ENCODE measurements at regions not wholly inside any gene's neighbourhood (a gene's known extent, or its start where the extent isn't known, plus 50 kb on each side); places are given as distances from the start of the nearest gene placed in this dataset.

- no peak overlapping the region for H3K4me3 ChIP-seq
- ATAC-seq (no peak), DNase-seq (ENCODE audit: low spot score) (no peak)
- H3K9me2 ChIP-seq (ENCODE audit: insufficient read depth), result no peaks in the 10 kb centered on the region
- no peak overlapping the region for H2AFZ ChIP-seq
- no peaks in the 10 kb centered on the region for H3K36me3 ChIP-seq (ENCODE audit: insufficient read depth)
- H3K4me1 Mint-ChIP-seq, result peaks cover 6% of the 10 kb centered on the region
- no peak overlapping the region for H3K27ac Mint-ChIP-seq
- no peaks in the 10 kb centered on the region for H3K79me2 ChIP-seq (replicated peaks; ENCODE audit: insufficient read depth)
- H3K4me2 ChIP-seq, result no peak overlapping the region
- H3K4me1 ChIP-seq (ENCODE audit: insufficient read depth), result no peaks in the 10 kb centered on the region
- H4K20me1 ChIP-seq (replicated peaks; ENCODE audit: insufficient read depth), result no peaks in the 10 kb centered on the region
- TF ChIP-seq STAT1 (IDR thresholded peaks at IDR 0.05; ENCODE audit: unreplicated experiment) (no peak), EZH2 (IDR thresholded peaks at IDR 0.05; ENCODE audit: low read depth, unreplicated experiment) (no peak), JUNB (IDR thresholded peaks at IDR 0.05; ENCODE audit: unreplicated experiment) (no peak), ZNF331 (CRISPR knock-in tag; IDR thresholded peaks at IDR 0.05; ENCODE audit: low read depth) (no peak), EZH2phosphoT487 (IDR thresholded peaks at IDR 0.05; ENCODE audit: unreplicated experiment) (no peak), POLR2AphosphoS5 (IDR thresholded peaks at IDR 0.05; ENCODE audit: low read depth) (no peak), CREB1 (CRISPR knock-in tag; IDR thresholded peaks at IDR 0.05; ENCODE audit: low read depth) (no peak), ZNF114 (CRISPR knock-in tag; IDR thresholded peaks at IDR 0.05) (no peak), NANOG (IDR thresholded peaks at IDR 0.05; ENCODE audit: borderline replicate concordance) (no peak), REST (IDR thresholded peaks at IDR 0.05; ENCODE audit: unreplicated experiment) (no peak)
- TF ChIP-seq, protein P1, sequence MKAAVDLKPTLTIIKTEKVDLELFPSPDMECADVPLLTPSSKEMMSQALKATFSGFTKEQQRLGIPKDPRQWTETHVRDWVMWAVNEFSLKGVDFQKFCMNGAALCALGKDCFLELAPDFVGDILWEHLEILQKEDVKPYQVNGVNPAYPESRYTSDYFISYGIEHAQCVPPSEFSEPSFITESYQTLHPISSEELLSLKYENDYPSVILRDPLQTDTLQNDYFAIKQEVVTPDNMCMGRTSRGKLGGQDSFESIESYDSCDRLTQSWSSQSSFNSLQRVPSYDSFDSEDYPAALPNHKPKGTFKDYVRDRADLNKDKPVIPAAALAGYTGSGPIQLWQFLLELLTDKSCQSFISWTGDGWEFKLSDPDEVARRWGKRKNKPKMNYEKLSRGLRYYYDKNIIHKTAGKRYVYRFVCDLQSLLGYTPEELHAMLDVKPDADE (IDR thresholded peaks at IDR 0.05), result no peak
- TF ChIP-seq, protein P2, sequence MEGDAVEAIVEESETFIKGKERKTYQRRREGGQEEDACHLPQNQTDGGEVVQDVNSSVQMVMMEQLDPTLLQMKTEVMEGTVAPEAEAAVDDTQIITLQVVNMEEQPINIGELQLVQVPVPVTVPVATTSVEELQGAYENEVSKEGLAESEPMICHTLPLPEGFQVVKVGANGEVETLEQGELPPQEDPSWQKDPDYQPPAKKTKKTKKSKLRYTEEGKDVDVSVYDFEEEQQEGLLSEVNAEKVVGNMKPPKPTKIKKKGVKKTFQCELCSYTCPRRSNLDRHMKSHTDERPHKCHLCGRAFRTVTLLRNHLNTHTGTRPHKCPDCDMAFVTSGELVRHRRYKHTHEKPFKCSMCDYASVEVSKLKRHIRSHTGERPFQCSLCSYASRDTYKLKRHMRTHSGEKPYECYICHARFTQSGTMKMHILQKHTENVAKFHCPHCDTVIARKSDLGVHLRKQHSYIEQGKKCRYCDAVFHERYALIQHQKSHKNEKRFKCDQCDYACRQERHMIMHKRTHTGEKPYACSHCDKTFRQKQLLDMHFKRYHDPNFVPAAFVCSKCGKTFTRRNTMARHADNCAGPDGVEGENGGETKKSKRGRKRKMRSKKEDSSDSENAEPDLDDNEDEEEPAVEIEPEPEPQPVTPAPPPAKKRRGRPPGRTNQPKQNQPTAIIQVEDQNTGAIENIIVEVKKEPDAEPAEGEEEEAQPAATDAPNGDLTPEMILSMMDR (conservative IDR thresholded peaks at IDR 0.05; ENCODE audit: low read depth in 2 of 2), result no peak
- TF ChIP-seq, protein P3, sequence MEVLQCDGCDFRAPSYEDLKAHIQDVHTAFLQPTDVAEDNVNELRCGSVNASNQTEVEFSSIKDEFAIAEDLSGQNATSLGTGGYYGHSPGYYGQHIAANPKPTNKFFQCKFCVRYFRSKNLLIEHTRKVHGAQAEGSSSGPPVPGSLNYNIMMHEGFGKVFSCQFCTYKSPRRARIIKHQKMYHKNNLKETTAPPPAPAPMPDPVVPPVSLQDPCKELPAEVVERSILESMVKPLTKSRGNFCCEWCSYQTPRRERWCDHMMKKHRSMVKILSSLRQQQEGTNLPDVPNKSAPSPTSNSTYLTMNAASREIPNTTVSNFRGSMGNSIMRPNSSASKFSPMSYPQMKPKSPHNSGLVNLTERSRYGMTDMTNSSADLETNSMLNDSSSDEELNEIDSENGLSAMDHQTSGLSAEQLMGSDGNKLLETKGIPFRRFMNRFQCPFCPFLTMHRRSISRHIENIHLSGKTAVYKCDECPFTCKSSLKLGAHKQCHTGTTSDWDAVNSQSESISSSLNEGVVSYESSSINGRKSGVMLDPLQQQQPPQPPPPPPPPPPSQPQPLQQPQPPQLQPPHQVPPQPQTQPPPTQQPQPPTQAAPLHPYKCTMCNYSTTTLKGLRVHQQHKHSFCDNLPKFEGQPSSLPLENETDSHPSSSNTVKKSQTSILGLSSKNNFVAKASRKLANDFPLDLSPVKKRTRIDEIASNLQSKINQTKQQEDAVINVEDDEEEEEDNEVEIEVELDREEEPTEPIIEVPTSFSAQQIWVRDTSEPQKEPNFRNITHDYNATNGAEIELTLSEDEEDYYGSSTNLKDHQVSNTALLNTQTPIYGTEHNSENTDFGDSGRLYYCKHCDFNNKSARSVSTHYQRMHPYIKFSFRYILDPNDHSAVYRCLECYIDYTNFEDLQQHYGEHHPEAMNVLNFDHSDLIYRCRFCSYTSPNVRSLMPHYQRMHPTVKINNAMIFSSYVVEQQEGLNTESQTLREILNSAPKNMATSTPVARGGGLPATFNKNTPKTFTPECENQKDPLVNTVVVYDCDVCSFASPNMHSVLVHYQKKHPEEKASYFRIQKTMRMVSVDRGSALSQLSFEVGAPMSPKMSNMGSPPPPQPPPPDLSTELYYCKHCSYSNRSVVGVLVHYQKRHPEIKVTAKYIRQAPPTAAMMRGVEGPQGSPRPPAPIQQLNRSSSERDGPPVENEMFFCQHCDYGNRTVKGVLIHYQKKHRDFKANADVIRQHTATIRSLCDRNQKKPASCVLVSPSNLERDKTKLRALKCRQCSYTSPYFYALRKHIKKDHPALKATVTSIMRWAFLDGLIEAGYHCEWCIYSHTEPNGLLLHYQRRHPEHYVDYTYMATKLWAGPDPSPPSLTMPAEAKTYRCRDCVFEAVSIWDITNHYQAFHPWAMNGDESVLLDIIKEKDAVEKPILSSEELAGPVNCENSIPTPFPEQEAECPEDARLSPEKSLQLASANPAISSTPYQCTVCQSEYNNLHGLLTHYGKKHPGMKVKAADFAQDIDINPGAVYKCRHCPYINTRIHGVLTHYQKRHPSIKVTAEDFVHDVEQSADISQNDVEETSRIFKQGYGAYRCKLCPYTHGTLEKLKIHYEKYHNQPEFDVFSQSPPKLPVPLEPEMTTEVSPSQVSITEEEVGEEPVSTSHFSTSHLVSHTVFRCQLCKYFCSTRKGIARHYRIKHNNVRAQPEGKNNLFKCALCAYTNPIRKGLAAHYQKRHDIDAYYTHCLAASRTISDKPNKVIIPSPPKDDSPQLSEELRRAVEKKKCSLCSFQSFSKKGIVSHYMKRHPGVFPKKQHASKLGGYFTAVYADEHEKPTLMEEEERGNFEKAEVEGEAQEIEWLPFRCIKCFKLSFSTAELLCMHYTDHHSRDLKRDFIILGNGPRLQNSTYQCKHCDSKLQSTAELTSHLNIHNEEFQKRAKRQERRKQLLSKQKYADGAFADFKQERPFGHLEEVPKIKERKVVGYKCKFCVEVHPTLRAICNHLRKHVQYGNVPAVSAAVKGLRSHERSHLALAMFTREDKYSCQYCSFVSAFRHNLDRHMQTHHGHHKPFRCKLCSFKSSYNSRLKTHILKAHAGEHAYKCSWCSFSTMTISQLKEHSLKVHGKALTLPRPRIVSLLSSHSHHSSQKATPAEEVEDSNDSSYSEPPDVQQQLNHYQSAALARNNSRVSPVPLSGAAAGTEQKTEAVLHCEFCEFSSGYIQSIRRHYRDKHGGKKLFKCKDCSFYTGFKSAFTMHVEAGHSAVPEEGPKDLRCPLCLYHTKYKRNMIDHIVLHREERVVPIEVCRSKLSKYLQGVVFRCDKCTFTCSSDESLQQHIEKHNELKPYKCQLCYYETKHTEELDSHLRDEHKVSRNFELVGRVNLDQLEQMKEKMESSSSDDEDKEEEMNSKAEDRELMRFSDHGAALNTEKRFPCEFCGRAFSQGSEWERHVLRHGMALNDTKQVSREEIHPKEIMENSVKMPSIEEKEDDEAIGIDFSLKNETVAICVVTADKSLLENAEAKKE (CRISPR knock-in tag; IDR thresholded peaks at IDR 0.05), result no peak
- H3F3A ChIP-seq (replicated peaks; ENCODE audit: low read depth), result no peaks in the 10 kb centered on the region
- H3K4me3 Mint-ChIP-seq, result no peak overlapping the region
- H3K36me3 Mint-ChIP-seq (ENCODE audit: low read depth), result no peaks in the 10 kb centered on the region
- no peaks in the 10 kb centered on the region for H3K9me3 Mint-ChIP-seq
- H3K27me3 ChIP-seq (ENCODE audit: insufficient read depth), result no peaks in the 10 kb centered on the region
- H3K27ac ChIP-seq (ENCODE audit: low read depth), result no peak overlapping the region
- H3K27me3 Mint-ChIP-seq (ENCODE audit: insufficient read depth, low read depth, poor library complexity), result peaks cover 5% of the 10 kb centered on the region
These were observed 146.4 kb downstream of the FOXD2 start for GRCh38 chr1:47584249-47584648.
